ENCODE measurements at regions not wholly inside any gene's neighbourhood (a gene's known extent, or its start where the extent isn't known, plus 50 kb on each side); places are given as distances from the start of the nearest gene placed in this dataset.

- no peak for TF ChIP-seq POLR2AphosphoS5 (IDR thresholded peaks at IDR 0.05)
- TF ChIP-seq CTCF (IDR thresholded peaks at IDR 0.05), result no peak
These were observed 696.8 kb upstream of the COX7C start for GRCh38 chr5:85920984-85921383.
